ENCODE measurements at regions not wholly inside any gene's neighbourhood (a gene's known extent, or its start where the extent isn't known, plus 50 kb on each side); places are given as distances from the start of the nearest gene placed in this dataset.

DNA sequence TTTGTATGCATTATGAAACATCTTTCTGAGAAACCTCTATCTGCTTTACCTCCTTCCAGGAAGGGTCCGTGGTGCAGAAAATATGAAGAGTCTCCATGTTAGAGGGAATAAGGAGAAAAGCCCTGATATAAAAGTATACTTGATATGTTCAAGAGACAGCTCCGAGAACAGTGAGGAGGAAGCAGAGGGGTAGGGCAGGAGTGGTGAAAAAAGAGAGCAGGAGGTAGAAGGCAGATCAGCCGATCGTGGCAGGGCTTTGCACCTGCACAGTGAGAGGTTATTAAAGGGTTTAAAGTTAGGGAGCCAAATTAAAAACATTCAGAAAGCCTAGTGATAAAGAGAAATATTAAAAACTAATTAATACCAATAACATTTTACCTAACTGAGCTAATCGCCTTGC lies 419.7 kb downstream of the FAT4 start:
- Histone ChIP-seq H3K27ac (ENCODE audit: control insufficient read depth, insufficient read depth) (no peak overlapping the region), H3K4me1 (ENCODE audit: control insufficient read depth, insufficient read depth, low read length) (no peaks in the 10 kb centered on the region), H3K27me3 (replicated peaks in 1 of 2; ENCODE audit: control insufficient read depth in 2 of 2, insufficient read depth in 2 of 2, low read length in 1 of 2) (no peaks in the 10 kb centered on the region), H3K9me3 (replicated peaks; ENCODE audit: control insufficient read depth, insufficient read depth, low read length) (no peaks in the 10 kb centered on the region), H4K20me1 (ENCODE audit: control insufficient read depth, insufficient read depth) (no peaks in the 10 kb centered on the region), H2AFZ (ENCODE audit: control insufficient read depth, low read depth, low read length) (no peak overlapping the region), H3K79me2 (ENCODE audit: control insufficient read depth, insufficient read depth, low read length) (no peaks in the 10 kb centered on the region), H3K4me2 (ENCODE audit: control insufficient read depth, insufficient read depth) (no peak overlapping the region), H3K9ac (ENCODE audit: control insufficient read depth, insufficient read depth, low read length) (no peak overlapping the region), H3K4me3 (no peak overlapping the region), H3K36me3 (ENCODE audit: control insufficient read depth in 2 of 2, insufficient read depth in 2 of 2, low read length in 1 of 2) (no peaks in the 10 kb centered on the region)
- TF ChIP-seq NR2F1 (conservative IDR thresholded peaks at IDR 0.05) (no peak), CREM (IDR thresholded peaks at IDR 0.05; ENCODE audit: low read depth) (no peak), POLR2A (IDR thresholded peaks at IDR 0.05; ENCODE audit: low read depth, low read length) (no peak), MEF2B (IDR thresholded peaks at IDR 0.05; ENCODE audit: partially characterized antibody, poor library complexity, severe bottlenecking) (no peak), SMARCA5 (IDR thresholded peaks at IDR 0.05) (no peak), JUND (IDR thresholded peaks at IDR 0.05; ENCODE audit: low read depth, low read length) (no peak), JUNB (IDR thresholded peaks at IDR 0.05) (no peak), ZNF622 (IDR thresholded peaks at IDR 0.05) (no peak), HDGF (IDR thresholded peaks at IDR 0.05) (no peak), YBX1 (IDR thresholded peaks at IDR 0.05) (no peak), TAF1 (IDR thresholded peaks at IDR 0.05; ENCODE audit: borderline replicate concordance, low read depth, low read length) (no peak), TBL1XR1 (IDR thresholded peaks at IDR 0.05; ENCODE audit: low read depth, low read length) (no peak), RAD51 (IDR thresholded peaks at IDR 0.05) (no peak), ZBTB4 (CRISPR knock-in tag; IDR thresholded peaks at IDR 0.05) (no peak), ZNF217 (IDR thresholded peaks at IDR 0.05) (no peak)
- TF ChIP-seq, protein P1, sequence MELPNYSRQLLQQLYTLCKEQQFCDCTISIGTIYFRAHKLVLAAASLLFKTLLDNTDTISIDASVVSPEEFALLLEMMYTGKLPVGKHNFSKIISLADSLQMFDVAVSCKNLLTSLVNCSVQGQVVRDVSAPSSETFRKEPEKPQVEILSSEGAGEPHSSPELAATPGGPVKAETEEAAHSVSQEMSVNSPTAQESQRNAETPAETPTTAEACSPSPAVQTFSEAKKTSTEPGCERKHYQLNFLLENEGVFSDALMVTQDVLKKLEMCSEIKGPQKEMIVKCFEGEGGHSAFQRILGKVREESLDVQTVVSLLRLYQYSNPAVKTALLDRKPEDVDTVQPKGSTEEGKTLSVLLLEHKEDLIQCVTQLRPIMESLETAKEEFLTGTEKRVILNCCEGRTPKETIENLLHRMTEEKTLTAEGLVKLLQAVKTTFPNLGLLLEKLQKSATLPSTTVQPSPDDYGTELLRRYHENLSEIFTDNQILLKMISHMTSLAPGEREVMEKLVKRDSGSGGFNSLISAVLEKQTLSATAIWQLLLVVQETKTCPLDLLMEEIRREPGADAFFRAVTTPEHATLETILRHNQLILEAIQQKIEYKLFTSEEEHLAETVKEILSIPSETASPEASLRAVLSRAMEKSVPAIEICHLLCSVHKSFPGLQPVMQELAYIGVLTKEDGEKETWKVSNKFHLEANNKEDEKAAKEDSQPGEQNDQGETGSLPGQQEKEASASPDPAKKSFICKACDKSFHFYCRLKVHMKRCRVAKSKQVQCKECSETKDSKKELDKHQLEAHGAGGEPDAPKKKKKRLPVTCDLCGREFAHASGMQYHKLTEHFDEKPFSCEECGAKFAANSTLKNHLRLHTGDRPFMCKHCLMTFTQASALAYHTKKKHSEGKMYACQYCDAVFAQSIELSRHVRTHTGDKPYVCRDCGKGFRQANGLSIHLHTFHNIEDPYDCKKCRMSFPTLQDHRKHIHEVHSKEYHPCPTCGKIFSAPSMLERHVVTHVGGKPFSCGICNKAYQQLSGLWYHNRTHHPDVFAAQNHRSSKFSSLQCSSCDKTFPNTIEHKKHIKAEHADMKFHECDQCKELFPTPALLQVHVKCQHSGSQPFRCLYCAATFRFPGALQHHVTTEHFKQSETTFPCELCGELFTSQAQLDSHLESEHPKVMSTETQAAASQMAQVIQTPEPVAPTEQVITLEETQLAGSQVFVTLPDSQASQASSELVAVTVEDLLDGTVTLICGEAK (IDR thresholded peaks at IDR 0.05; ENCODE audit: borderline replicate concordance): no peak
- TF ChIP-seq, protein P2, sequence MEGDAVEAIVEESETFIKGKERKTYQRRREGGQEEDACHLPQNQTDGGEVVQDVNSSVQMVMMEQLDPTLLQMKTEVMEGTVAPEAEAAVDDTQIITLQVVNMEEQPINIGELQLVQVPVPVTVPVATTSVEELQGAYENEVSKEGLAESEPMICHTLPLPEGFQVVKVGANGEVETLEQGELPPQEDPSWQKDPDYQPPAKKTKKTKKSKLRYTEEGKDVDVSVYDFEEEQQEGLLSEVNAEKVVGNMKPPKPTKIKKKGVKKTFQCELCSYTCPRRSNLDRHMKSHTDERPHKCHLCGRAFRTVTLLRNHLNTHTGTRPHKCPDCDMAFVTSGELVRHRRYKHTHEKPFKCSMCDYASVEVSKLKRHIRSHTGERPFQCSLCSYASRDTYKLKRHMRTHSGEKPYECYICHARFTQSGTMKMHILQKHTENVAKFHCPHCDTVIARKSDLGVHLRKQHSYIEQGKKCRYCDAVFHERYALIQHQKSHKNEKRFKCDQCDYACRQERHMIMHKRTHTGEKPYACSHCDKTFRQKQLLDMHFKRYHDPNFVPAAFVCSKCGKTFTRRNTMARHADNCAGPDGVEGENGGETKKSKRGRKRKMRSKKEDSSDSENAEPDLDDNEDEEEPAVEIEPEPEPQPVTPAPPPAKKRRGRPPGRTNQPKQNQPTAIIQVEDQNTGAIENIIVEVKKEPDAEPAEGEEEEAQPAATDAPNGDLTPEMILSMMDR (IDR thresholded peaks at IDR 0.05 in 2 of 3, conservative IDR thresholded peaks at IDR 0.05 in 1 of 3; ENCODE audit: control insufficient read depth in 2 of 3, extremely low read depth in 1 of 3, insufficient read depth in 1 of 3, low read depth in 3 of 3, low read length in 3 of 3): no peak
- WGBS (ENCODE audit: insufficient coverage, insufficient replicate concordance, low lambda C conversion rate, missing lambda C conversion rate): 9% methylated on average over 5 of the region's 5 CpGs
- intact Hi-C loops (cut with micrococcal nuclease; ENCODE audit: unreplicated experiment): no loop called here
- BruUV-seq (replicated peaks): no TSS peak
- ChIA-PET RAD21 (ENCODE audit: unreplicated experiment) (interaction anchor here (1.1 kb wide), 1 partner anchor 96 kb away, joined by 3 read pairs; no protein-coding TSS in a partner anchor), POLR2A (no interaction called here), CTCF (interaction anchor here (1.1 to 3.2 kb wide), 8 partner anchors 8 to 870 kb away, joined by 3 to 17 read pairs (median 4); no protein-coding TSS in a partner anchor), SMC1A (ENCODE audit: uncharacterized antibody, unreplicated experiment) (interaction anchor here (0.7 to 1.1 kb wide), 3 partner anchors 13 to 980 kb away, joined by 3 read pairs; no protein-coding TSS in a partner anchor)
- in situ Hi-C loops (cut with MboI): no loop called here
- ATAC-seq (no peak), FAIRE-seq (no peak), DNase-seq (ENCODE audit: low read depth, low spot score) (no peak)
